Right cardiac atrium (tissue), 5 donors: ENCODE measurements at regions not wholly inside any gene's neighbourhood (a gene's known extent, or its start where the extent isn't known, plus 50 kb on each side); places are given as distances from the start of the nearest gene placed in this dataset.

Experiments used
- ATAC-seq, 2 donors: fragments of 200-7000 bp; cut with Tn5 transposase; one replicate each; pipeline versions ENCODE4 v1.8.0 to v1.9.1; 2020; ENCODE audit warnings: moderate library complexity in 2 of 2, mild to moderate bottlenecking in 1 of 2
- DNase-seq, 3 donors: peaks; one replicate each; pipeline ENCODE4 v3.0.0-alpha.2; 2020
- H3K27ac ChIP-seq: one replicate; pipeline ENCODE4 v1.5.1; 2013; ENCODE audit warnings: mild to moderate bottlenecking, low read length, control low read depth, moderate library complexity
- H3K27me3 ChIP-seq: one replicate; pipeline ENCODE4 v1.6.1; 2013; ENCODE audit not compliant: control insufficient read depth, insufficient read depth
- H3K4me1 ChIP-seq: one replicate; pipeline ENCODE4 v1.6.1; 2013; ENCODE audit warnings: low read length; ENCODE audit not compliant: control insufficient read depth, insufficient read depth
- H3K4me3 ChIP-seq: one replicate; pipeline ENCODE4 v1.5.1; 2013; ENCODE audit warnings: low read length, control low read depth
- H3K9me3 ChIP-seq: one replicate; pipeline ENCODE4 v1.6.1; 2013; ENCODE audit warnings: low read length; ENCODE audit not compliant: control insufficient read depth
- WGBS: extraction: QIAGEN DNeasy Blood & Tissue Kit; methylation state at CpG from one replicate; pipeline ENCODE4 v1.1.7; 2013; 5-methylcytosine and 5-hydroxymethylcytosine counted together
- intact Hi-C, 4 donors: fragments of 100-400 bp; cut with DNase I; formaldehyde crosslinking; loops; one replicate each; pipeline versions ENCODE4 v1.11.0 to v1.14.0; 2022 to 2023
- donor health status: healthy with polysubstance abuse.
- donor health status: DM: no; HTN: yes; CAD: no.
- donor health status: DM: no; HTN: no; CAD: no.
- donor health status: DM: no; HTN: yes; CAD: no; lungs with severe emphysema.
- donor health status: DM: yes; HTN: yes; CAD: no.

DNA sequence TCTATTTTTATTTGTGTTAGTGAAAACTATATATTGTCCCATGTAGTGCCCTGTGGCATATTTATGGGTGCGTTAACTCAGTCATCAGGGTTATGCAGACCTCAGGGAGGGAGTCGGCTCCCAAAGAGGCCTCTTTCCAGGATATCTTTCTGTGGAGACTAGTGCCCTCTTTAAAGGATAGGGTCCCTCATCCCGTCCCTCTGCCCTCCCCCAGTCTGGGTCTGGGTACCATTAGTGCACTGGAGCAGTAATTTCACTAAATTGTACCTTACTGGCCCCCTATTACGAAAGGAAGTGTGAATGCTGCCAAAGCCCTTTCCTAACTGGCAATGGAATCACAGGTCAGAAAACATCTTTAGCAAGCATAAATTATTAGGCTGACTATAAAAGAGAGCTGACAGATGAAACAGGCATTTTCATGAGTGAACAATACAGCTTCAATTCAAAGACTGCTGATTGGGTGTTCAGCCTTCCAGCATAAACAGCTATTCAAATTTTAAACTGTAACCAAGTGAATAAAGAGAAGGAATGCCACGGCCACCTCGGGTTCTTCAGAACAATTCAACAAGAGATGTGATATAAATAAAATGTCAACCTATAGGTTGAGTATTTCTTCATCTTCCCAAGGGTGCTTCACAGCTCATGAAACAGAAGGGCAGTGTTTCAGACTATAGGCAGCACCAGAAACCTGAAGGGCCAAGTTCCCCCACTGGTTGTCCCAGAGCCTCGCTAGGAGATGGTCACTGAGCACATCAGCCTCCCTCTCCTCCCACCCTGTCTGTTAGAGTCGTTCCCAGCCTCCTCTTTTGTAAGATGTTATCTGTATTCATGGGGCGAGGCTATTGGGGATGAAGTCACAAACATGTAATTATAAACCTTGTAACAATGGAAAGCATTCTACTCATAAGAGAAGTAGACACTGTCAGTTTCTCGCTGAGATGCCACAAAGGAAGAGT, 318.7 kb downstream of the TMEM161B start:
- H3K4me1 ChIP-seq = no peaks in the 10 kb centered on the region
- no peaks in the 10 kb centered on the region for H3K27me3 ChIP-seq
- no peak overlapping the region for H3K27ac ChIP-seq
- H3K4me3 ChIP-seq = no peak overlapping the region
- 59% methylated on average over 10 of the region's 10 CpGs for WGBS
- H3K9me3 ChIP-seq = no peaks in the 10 kb centered on the region
- ATAC-seq = no peak
- DNase-seq = no peak
- intact Hi-C loops = no loop called here

GRCh38 chr5:87948486-87948885, 320.2 kb downstream of the TMEM161B start:
- 67% methylated on average over 2 of the region's 2 CpGs for WGBS
- no peak overlapping the region for H3K27ac ChIP-seq
- H3K27me3 ChIP-seq = no peaks in the 10 kb centered on the region
- H3K9me3 ChIP-seq = no peaks in the 10 kb centered on the region
- intact Hi-C loops = no loop called here
- no peak for ATAC-seq
- H3K4me1 ChIP-seq = no peaks in the 10 kb centered on the region
- no peak overlapping the region for H3K4me3 ChIP-seq
- no peak for DNase-seq

- 57% methylated on average over 4 of the region's 4 CpGs for WGBS
- no peak for DNase-seq
- Histone ChIP-seq H3K4me3 (no peak overlapping the region), H3K4me1 (no peaks in the 10 kb centered on the region), H3K27ac (no peak overlapping the region), H3K27me3 (no peaks in the 10 kb centered on the region), H3K9me3 (no peaks in the 10 kb centered on the region)
- ATAC-seq = no peak
- intact Hi-C loops = no loop called here
These were observed 322.4 kb downstream of the TMEM161B start for GRCh38 chr5:87946271-87946670.

DNA sequence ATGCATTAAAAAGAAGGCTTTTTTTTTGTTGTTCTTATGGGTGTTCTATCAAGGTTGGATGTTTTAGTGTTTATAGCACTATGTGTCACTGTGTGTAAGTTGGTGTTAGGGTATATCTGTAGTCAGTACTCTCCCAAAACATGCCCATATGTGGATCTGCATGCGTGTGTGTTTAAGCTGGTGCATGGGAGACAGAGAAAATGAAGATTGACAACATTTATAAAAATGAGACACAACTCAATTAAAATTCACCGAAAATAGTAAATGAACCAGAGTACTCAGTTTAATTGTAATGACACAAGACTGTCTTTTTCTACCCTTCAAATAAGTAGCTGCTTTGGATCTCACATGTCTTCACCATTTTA, 323.4 kb downstream of the TMEM161B start:
- no peak overlapping the region for H3K27ac ChIP-seq
- no peaks in the 10 kb centered on the region for H3K9me3 ChIP-seq
- H3K4me1 ChIP-seq = no peaks in the 10 kb centered on the region
- intact Hi-C loops = no loop called here
- no peak for DNase-seq
- no peak overlapping the region for H3K4me3 ChIP-seq
- WGBS = 89% methylated on average over 2 of the region's 2 CpGs
- no peak for ATAC-seq
- H3K27me3 ChIP-seq = no peaks in the 10 kb centered on the region

DNA sequence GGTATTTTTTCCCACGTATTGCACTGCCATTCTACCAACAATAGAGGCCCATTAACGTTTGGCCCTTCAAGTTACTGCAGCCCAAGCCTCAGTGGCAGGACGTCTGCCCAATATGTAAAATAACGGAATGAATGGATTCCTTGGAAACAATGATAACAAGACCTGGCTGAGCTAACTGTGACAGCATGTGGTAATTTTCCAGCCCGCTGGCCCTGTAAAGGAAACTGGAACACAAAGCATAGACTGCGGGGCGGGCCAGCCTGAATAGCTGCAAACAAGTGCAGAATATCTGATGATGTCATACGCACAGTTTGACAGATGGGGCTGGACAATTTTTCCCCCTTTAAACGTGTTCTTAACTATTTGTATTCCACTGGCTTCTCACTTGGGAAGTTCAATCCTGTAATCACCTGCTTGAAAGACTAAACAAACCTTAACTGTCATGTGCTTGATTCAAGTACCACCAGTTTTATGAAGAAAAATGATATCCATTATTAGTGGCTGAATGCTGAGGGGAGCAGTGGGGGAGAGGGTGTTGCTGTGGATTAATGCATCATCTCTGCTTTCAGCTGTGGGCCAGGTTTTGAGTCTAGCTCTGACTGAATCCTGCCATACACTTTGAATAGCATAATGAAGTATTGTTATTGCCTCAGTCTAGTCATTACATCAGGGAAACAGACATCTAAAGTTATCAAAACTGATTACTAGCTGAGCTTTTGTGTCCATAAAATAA, 323.9 kb downstream of the TMEM161B start:
- Histone ChIP-seq H3K4me3 (no peak overlapping the region), H3K9me3 (no peaks in the 10 kb centered on the region), H3K27ac (no peak overlapping the region), H3K27me3 (no peaks in the 10 kb centered on the region), H3K4me1 (no peaks in the 10 kb centered on the region)
- ATAC-seq = peak; percentile 55 to 81
- WGBS = 15% methylated on average over 9 of the region's 9 CpGs
- intact Hi-C loops = no loop called here
- peak; percentile 36 to 72 (median 61) for DNase-seq

DNA sequence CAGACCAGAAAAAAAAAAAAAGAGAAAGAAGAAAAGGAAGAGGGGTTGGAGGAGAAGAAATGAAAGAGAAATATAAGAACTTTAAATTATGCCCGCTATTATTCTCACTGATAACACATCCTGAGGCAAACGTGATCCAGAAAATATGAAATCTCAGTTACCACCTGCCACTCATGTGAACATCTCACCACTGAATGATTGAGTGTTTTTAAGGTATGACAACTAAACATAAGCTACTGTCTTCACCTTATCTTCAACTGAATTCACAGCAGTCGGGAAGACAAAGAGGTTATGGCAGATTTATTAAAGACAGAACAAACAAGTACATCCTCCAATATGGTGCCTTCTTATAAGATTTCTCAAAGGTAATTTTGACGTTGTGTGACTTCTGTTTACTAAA, 327.9 kb downstream of the TMEM161B start:
- no peaks in the 10 kb centered on the region for H3K4me1 ChIP-seq
- intact Hi-C loops = no loop called here
- 55% methylated on average over 4 of the region's 4 CpGs for WGBS
- H3K4me3 ChIP-seq = no peak overlapping the region
- no peak for DNase-seq
- no peaks in the 10 kb centered on the region for H3K9me3 ChIP-seq
- no peak overlapping the region for H3K27ac ChIP-seq
- no peak for ATAC-seq
- H3K27me3 ChIP-seq = no peaks in the 10 kb centered on the region

GRCh38 chr5:87936667-87937066, 332.0 kb downstream of the TMEM161B start:
- H3K9me3 ChIP-seq = no peaks in the 10 kb centered on the region
- H3K27me3 ChIP-seq = no peaks in the 10 kb centered on the region
- no peak overlapping the region for H3K27ac ChIP-seq
- DNase-seq (no peak), ATAC-seq (no peak)
- intact Hi-C loops = no loop called here
- H3K4me1 ChIP-seq = no peaks in the 10 kb centered on the region
- H3K4me3 ChIP-seq = no peak overlapping the region

DNA sequence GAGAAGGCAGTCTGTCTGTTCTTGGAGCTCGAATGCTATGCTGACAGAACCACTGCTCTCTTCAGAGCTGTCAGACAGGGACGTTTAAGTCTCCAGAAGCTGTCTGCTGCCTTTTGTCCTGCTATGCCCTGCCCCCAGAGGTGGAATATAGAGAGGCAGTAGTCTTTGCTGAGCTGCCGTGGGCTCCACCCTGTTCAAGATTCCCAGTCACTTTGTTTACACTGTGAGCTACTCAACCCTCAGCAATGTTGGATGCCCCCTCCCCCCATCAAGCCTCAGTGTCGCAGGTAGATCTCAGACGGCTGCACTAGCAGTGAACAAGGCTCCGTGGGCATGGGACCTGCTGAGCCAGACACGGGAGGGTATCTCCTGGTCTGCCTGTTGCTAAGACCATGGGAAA, 344.2 kb downstream of the TMEM161B start:
- intact Hi-C loops = no loop called here
- Histone ChIP-seq H3K27ac (no peak overlapping the region), H3K4me1 (no peaks in the 10 kb centered on the region), H3K27me3 (no peaks in the 10 kb centered on the region), H3K4me3 (no peak overlapping the region), H3K9me3 (no peaks in the 10 kb centered on the region)
- no peak for DNase-seq
- WGBS = 58% methylated on average over 7 of the region's 7 CpGs
- no peak for ATAC-seq

DNA sequence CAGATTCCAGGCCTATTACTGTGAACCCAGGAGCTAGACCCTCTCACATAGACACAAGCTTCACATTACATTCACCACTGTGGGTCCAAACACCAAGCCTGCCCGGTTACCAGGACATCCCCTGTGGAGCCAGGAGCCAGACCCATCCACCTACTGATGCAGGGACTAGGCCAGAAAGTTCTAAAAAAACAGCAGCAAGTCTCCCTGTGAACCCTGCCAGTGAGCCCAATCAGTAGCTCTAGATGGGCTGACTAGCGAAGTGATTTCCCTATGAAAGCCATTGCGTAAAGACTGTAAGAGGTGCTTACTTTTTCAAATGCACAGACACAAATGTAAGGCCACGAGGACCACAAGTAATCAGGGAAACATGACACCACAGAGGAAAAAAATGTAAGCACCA, 352.3 kb downstream of the TMEM161B start:
- Histone ChIP-seq H3K27me3 (no peaks in the 10 kb centered on the region), H3K27ac (no peak overlapping the region), H3K9me3 (no peaks in the 10 kb centered on the region), H3K4me3 (no peak overlapping the region), H3K4me1 (no peaks in the 10 kb centered on the region)
- DNase-seq (peak in 1 of 3 donors; percentile 5), ATAC-seq (no peak)
- intact Hi-C loops = no loop called here
- 84% methylated on average over 4 of the region's 4 CpGs for WGBS

GRCh38 chr5:87912419-87912818, 356.2 kb downstream of the TMEM161B start:
- intact Hi-C loops = no loop called here
- Histone ChIP-seq H3K4me3 (no peak overlapping the region), H3K27ac (no peak overlapping the region), H3K27me3 (no peaks in the 10 kb centered on the region), H3K9me3 (no peaks in the 10 kb centered on the region), H3K4me1 (no peaks in the 10 kb centered on the region)
- no peak for ATAC-seq
- WGBS = 90% methylated on average over 1 of the region's 1 CpG
- DNase-seq = no peak

- no peak for DNase-seq
- Histone ChIP-seq H3K4me3 (no peak overlapping the region), H3K27ac (no peak overlapping the region), H3K4me1 (no peaks in the 10 kb centered on the region), H3K27me3 (no peaks in the 10 kb centered on the region), H3K9me3 (no peaks in the 10 kb centered on the region)
- WGBS = 72% methylated on average over 2 of the region's 2 CpGs
- no peak for ATAC-seq
- intact Hi-C loops = loop anchor here in 1 of 4 donors (5.0 kb wide), 1 partner anchor 258 kb away; no protein-coding TSS in a partner anchor
These were observed 359.3 kb downstream of the TMEM161B start for GRCh38 chr5:87909382-87909781.
